HG03097 (cell line): ENCODE measurements at regions not wholly inside any gene's neighbourhood (a gene's known extent, or its start where the extent isn't known, plus 50 kb on each side); places are given as distances from the start of the nearest gene placed in this dataset.
"Not testable (repeated sequence)": the region's sequence is repeated elsewhere in the genome, so short reads cannot be mapped to it uniquely, and the experiment has no call there.

Experiments used
- ATAC-seq: cut with Tn5 transposase; IDR thresholded peaks from one replicate; pipeline ENCODE4 v1.9.1; 2021; ENCODE audit not compliant: unreplicated experiment, low FRiP score

- ATAC-seq = no peak
These were observed 173.9 kb downstream of the ZIC5 start for GRCh38 chr13:99797691-99798090.

GRCh38 chr13:99796175-99796819, 175.3 kb downstream of the ZIC5 start:
- no peak for ATAC-seq

- ATAC-seq = no peak
These were observed 179.3 kb downstream of the ZIC5 start for GRCh38 chr13:99792079-99792921.

GRCh38 chr13:99782669-99783068, 188.9 kb downstream of the ZIC5 start:
- ATAC-seq = no peak

GRCh38 chr13:99778500-99778899, 193.1 kb downstream of the ZIC5 start:
- no peak for ATAC-seq

- no peak for ATAC-seq
These were observed 193.7 kb downstream of the ZIC5 start for GRCh38 chr13:99777873-99778272.

GRCh38 chr13:99774644-99775043, 196.9 kb downstream of the ZIC5 start:
- no peak for ATAC-seq

- ATAC-seq = no peak
These were observed 202.6 kb downstream of the ZIC5 start for GRCh38 chr13:99768986-99769385.

- no peak for ATAC-seq
These were observed 204.9 kb downstream of the ZIC5 start for GRCh38 chr13:99766641-99767045.

- ATAC-seq = no peak
These were observed 205.7 kb downstream of the ZIC5 start for GRCh38 chr13:99765869-99766268.

- ATAC-seq = no peak
These were observed 211.1 kb downstream of the ZIC5 start for GRCh38 chr13:99760456-99760855.

- no peak for ATAC-seq
These were observed 212.4 kb downstream of the ZIC5 start for GRCh38 chr13:99759163-99759552.

GRCh38 chr13:99758460-99759162, 213.0 kb downstream of the ZIC5 start:
- no peak for ATAC-seq

- no peak for ATAC-seq
These were observed 213.7 kb downstream of the ZIC5 start for GRCh38 chr13:99757756-99758459.

- ATAC-seq = no peak
These were observed 215.3 kb downstream of the ZIC5 start for GRCh38 chr13:99756281-99756680.

- not testable (repeated sequence) for ATAC-seq
These were observed 216.8 kb downstream of the ZIC5 start for GRCh38 chr13:99754750-99755149.

GRCh38 chr13:99752373-99752772, 219.2 kb downstream of the ZIC5 start:
- no peak for ATAC-seq

GRCh38 chr13:99751517-99752199, 219.9 kb downstream of the ZIC5 start:
- no peak for ATAC-seq

GRCh38 chr13:99750951-99751350, 220.6 kb downstream of the ZIC5 start:
- ATAC-seq = no peak

- no peak for ATAC-seq
These were observed 222.1 kb downstream of the ZIC5 start for GRCh38 chr13:99749271-99750019.
